GM04503 (cell line): ENCODE measurements at regions not wholly inside any gene's neighbourhood (a gene's known extent, or its start where the extent isn't known, plus 50 kb on each side); places are given as distances from the start of the nearest gene placed in this dataset.

ENCODE experiments used
- DNase-seq: peaks from one replicate; pipeline ENCODE4 v3.0.0-alpha.2; 2012; ENCODE audit warnings: low read depth

DNA sequence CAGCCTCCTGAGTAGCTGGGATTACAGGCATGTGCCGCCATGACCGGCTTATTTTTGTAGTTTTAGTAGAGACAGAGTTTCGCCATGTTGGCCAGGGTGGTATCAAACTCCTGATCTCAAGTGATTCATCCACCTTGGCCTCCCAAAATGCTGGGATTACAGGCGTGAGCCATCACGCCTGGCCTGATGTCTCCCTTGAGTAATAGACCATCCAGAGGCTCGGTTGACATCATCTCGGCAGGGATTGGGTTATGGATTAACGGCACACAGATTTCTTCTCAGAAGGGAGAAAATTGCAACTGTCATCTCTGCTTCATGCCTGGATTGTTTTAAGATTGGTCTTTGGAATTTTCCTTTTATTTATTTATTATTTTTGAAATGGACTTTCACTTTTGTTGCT lies 239.2 kb upstream of the LARGE1 start:
- DNase-seq = no peak

DNA sequence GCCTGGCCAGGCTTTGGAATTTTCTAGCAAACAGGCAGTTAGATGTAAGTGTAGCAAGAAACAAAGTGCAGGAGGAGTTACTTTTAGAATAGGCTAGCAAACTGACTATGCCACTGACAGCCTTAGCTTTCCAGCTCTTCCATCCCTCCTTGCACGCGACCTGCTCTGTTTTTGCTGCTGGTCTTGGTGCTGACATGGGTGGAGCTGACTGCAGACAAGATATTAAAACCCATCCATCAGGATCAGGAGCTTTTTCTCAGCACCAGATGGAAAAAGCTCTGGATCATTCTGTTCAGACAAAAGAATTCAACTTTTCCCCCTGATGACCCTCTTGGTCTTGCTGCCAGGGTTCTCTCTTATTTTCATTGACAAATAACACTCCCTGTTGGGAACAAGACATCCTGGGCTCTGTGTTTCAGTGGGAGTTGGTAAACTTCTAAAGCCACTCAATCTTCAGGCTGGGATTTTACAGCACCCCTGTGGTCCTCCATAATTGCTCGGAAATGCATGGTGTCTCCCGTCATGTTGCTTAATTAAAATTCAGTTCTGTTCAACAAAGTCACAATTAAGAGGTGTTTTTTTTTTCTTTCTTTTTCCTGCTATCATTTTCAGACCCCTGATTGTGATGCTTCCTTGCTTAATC lies 240.0 kb upstream of the LARGE1 start:
- no peak for DNase-seq

DNA sequence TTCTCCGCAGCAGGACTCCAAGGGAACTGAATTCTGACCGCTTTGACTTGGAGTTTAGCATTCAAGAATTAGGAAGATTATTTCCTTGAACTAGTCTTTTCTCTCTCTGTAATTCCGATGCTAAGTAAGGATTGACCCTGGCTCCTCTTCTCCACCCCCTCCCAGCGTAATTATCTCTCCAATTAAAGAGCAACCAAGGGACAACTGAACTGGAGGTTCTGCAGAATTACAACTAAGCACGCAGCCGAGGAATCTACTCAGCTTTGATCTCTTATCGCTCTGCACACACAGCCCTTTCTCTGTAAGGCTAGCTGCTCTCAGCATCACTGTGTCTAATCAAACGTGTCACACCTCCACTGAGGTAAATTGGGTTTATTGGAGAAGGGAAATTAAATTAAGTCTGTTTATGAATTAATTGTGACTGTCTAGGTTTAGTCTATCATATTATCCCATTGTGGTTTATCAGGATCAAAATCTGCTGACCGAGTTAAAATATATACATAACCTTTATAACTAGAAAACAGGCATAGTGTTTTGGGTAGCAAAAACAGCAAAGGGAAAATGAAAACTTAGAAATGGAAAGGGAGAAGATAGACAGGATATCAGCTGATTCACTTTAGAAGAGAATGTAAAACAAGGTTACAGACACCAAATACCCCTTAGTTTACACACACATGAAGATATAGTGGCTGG lies 241.3 kb upstream of the LARGE1 start:
- DNase-seq = no peak

DNA sequence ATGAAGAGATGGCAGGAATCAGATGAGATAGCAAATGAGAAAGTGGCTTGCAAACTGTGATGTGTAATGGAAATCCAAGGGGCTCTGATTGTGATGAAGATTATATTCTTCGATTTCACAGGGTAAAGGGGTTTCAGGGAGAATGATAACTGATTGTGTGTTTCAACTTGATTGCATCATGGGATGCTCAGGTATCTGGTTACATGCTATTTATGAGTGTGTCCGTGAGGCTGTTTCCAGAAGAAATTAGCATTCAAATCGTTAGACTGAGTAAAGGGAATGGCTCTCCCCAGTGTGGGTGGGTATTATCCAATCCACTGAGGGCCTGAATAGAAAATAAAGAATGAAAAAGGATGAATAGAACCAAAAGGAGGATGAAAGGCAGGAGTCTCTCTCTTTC lies 278.7 kb upstream of the LARGE1 start:
- DNase-seq = no peak

DNA sequence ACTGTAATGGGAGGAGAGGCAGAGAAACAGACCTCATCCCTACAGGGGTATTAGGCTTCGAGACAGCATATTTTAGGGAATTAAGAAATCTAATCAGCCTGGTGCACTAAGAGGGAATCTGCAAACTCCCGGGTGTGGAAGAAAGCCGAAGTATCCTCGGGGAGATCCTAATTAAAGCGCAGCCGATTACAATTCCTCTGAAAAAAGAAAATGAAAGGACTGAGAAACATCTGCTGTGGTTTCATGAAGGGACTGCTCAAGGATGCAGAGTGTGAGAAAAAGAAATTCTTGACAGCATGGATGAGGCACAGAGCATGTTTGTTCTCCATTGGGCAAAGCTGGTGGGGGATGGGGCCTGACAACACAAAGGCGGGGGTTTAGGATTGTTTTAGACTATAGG lies 290.0 kb upstream of the LARGE1 start:
- DNase-seq = no peak

DNA sequence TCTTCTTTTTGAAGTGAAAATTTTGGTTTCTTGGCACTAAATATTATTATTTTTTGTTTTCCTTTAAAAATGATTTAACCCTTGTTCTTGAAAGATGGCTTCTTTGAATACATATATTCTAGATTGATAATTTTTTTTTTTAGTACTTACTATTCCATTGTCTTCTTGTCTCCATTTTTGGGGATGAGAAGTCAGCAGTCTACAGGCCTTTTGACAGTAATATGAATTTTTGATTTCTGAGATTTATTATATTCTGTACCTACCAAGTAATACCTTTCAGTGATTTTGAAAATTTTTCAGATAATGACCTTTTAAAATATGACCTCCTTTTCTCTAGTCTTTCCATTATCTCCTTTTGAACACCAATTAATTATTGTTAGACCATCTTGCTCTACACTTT lies 294.1 kb upstream of the LARGE1 start:
- no peak for DNase-seq

DNA sequence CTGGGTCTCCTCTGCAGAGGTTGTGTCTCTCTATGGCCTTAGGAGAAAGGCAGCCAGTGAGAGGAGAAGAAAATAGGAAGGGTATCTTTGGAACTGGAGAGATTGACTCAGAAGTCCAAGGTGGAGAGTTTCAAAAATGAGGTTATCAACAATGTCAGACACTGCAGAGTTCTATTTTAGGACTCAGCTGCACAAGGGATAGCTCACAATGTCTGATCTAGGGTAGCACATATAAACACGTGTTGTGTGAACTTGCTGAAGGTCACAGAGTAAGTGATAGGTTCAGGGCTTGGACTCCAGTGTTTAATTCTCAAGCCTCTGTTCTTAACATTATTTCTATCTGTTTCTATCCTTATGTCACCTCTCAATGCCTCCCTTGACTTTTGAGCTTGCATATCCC lies 305.0 kb upstream of the LARGE1 start:
- no peak for DNase-seq

DNA sequence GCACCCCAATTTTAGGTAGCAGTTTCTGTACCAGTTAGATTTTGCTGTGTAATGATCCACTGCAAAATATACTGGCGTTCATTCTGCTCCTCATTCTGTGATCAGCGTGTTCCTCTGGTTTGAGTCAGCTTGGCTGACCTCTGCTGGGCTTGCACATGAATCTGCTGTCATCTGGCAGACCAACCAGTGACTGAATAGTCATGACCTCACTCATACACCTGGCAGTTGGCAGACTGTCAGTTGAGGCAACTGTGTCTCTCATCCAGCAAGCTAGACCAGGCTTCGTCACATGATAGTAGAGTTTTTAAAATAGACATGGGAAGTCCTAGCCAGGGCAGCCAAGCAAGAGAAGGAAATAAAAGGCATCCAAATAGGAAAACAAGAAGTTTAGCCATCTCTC lies 316.3 kb upstream of the LARGE1 start:
- no peak for DNase-seq

DNA sequence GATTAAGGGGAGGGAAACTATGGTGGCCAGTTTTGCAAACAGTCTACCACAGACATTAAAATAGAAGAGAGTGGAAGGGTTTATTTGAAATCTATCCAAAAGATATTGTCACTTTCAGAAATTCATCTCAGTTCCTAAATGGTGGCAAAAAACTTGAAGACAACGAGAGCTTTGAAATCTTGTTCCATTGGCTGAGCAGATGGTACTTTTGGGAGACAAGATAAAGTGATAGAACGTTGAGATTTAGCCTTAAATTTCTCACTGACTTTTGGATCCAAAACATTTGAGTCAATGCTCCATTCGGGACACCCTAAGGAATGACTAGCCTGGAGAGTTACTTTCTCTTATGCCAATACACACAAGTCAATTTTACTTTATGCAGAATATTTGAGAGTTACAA lies 319.1 kb upstream of the LARGE1 start:
- DNase-seq = no peak

DNA sequence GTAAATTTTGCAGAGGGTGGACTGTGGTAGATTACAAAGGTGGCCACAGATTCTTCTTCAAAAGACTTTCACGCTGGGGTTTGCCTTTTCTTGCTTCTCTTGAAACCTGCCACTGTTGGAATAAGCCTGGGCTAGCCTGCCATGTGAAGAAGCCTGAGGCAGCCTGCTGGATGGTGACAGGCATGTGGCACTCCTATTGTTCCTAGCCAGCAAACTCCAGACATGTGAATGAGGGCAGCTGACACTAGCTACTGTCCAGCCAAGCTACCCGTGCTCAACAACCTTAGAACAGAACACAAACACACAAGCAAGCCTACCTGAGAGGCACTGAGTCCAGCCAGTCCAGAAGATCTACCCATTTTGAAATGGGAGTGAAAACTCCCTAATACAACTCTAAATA lies 322.7 kb upstream of the LARGE1 start:
- no peak for DNase-seq

DNA sequence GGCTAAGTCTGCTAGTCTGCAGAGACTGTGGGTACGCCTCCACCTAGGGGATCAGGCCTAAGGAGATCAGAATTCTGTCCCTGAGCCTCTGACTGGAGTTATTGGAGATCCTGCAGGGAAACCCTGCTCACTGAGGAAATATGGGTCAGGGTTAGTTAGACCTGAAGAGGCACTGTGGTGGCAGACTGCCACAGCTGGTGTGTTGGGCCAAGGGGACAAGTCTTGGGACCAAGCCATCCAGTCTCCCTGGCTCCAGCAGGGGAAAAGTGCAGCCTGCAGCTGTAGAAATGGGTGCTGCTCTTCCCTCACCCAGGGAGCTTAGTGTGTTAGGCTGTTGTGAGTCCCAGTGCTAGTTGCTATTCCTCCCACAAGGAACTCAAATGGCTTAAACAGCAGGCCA lies 334.8 kb upstream of the LARGE1 start:
- no peak for DNase-seq

DNA sequence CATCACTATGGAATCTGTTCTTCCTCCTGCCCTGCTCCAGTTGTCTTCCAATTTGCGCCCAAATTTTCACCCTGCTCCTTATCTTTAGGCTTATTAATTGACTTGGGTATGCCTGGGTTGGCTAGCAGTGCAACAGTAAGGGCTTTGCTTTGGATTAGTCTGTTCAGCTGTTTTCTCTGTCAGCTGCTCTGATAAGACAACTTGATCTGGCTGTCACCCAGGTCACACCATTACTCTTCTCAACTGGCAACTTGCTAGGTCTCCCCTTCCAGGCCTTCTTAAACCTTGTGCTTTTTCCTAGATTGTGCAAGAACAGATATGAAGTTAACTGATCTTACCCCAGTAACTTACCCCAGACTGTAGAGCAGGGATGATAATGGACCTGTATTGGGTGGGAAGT lies 357.8 kb upstream of the LARGE1 start:
- no peak for DNase-seq

DNA sequence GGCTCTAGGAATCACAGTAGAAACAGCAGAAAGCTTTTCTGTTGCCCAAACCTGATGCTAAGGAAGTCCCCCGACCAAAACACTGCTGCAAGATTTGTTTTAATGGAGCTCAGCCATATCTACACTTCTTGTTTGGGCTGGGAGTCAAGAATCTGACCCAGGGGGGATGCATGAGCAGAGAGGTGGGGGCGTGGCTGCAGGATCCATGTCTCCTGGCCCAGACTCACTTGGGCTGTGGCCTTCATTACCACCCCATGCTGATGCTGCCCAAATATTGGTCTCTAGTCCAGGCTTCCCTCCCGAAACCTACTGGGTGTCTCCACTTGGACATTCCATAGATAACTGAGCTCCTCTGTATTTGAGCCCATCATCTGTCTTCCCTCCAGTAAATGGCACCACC lies 361.5 kb upstream of the LARGE1 start:
- no peak for DNase-seq

DNA sequence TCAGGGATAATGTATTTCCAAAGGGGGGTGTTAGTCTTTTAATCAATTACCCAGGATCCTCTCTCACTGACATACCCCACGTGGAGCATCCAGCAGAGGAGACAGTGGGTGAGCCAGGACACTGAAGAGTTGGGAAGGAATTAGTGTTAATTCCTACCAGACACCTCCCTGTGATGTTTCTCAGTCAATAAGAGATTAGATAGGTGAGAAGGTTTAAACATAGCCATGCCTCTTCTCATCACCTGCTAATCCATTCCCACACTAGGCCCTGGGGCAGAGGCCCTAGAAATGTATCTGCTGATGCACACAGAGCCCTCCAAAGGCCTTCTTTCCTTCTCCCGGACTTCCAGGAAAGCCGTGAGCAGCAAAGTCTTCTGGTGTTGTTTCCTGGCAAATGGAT lies 363.6 kb upstream of the LARGE1 start:
- DNase-seq = no peak

DNA sequence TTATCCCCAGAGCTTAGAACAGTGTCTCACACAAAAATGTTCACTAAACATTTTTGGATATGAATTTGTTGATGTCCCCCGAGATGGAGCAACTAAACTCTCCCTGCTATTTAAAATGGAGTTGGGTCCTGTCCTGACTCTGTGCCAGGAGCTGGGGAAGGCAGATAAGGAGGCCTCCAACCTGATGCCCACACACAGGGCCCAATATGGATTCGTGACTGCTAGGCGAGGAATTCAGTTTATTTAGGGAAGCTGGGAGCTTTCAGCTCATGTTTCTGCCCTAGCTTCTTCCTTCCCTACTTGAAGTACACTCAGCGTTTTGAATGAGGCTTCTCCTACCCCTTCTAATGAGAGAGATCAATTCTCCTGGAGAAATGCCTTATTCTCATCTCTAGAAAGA lies 373.0 kb upstream of the LARGE1 start:
- DNase-seq = no peak

DNA sequence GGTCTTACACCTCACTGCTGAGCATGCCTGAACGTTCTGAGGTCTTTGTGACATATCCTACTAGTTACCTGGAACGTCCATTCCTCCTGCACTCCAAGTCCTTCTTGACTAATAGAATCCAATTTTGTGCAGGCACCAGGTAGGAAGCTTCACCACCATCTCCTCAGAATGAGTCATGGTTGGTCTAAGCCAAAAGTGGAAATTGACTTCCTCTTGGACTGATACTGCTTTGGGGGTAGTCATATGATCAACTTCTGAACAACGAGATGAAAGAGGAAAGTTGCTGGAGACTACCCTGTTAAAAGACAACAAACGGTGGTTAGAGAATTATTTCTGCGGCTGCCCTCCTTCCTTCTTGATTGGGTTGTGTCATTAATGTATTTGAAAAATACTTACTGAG lies 374.2 kb upstream of the LARGE1 start:
- no peak for DNase-seq

DNA sequence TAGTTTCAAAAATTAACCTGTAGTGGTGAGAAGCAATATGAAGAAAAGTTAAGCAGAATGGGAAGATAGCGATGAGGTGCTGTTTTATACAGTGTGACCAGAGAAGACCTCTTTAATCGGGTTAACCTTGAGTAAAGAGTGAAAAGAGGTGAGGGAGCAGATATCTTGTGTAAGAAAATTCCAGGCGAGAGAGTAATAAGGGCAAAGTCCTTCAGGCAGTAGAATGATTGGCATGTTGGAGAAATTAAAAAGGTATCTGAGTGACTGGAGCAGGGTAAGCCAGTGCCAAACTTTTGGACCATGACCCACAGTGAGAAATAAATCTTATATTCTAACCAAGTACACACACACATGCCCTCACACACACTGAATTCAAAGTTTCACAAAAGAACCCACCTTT lies 374.7 kb upstream of the LARGE1 start:
- DNase-seq = no peak

DNA sequence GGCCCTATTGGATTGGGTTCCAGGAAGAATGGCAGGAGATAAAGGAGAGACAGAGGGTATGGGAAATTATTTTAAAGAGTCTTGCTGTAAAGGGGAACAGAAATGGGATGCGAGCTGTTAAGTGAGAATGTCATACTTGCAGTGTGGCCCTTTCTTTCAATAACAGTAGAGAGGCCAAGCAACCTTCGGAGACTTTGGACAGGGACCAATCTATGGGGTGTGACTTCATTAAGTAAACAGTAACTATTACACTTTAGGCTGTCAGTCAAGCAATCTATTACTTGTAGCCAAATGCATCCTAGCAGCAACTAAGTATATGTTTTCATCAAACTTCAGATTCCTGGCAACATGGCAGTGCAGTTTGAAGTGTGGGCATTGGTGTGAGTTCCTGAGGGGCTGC lies 376.2 kb upstream of the LARGE1 start:
- no peak for DNase-seq

DNA sequence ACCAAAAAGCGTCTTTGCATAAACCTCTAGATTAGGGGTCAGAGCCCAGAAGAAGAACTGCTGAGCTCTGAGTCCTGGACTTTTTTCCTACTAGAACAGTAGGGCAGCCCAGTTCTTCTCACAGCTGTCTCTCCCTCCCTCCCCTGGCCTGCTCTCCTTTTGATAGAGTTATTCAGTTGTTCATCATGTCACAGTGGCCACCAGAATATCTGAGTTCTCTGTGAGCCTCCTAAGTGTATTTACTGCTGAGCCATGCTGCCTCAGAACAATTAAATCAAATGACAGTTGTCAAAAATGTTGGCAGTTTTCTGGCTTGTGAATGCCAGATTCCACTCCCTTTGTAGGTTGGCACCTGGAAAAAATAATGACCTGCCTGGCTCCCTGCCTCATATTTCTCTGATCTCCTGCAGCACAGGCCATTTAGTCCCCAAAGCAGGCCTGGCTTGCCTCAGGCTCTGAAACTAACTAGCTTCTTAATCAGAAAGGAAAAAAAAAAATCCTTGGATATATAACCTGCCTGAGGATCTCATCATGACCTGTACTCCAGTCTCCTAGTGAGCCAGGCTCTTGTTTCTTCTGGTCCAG lies 377.4 kb upstream of the LARGE1 start:
- DNase-seq = no peak

DNA sequence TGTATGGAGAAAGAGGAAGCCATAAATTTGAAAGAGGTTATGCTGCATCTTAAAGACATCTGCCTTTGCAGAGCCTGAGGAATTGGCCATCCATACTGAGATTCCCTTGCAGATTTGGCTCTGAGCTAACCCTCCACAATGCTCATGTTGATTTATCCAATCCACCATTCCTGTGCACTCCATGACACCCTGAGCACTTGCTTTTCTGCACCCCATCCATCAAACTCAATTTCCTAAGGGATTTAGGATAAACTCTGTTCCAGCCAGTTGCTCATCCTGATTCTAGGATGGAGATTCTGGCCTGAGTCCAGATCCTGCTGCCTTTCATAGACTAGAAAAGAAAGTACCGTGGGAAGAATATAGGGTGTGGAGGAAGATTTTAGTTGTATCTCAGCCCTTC lies 379.2 kb upstream of the LARGE1 start:
- DNase-seq = no peak

DNA sequence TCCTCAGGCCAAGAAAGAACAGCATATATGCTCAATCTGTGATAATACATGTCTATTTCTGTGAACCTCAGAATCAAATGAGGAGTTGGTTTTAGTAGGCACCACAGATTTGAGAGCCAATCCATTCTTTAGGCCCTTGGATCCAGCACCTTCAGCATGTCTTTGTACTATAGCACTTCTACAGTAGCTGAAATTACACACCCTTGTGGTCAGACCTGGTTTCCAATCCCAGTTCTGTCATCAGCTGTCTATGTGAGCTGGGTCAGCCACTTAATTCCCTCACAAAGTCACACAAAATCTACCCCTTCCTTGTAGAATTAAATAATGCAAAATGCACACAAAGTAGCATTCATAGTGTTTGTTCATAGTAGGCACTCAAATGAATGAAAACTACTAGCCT lies 381.3 kb upstream of the LARGE1 start:
- DNase-seq = no peak

DNA sequence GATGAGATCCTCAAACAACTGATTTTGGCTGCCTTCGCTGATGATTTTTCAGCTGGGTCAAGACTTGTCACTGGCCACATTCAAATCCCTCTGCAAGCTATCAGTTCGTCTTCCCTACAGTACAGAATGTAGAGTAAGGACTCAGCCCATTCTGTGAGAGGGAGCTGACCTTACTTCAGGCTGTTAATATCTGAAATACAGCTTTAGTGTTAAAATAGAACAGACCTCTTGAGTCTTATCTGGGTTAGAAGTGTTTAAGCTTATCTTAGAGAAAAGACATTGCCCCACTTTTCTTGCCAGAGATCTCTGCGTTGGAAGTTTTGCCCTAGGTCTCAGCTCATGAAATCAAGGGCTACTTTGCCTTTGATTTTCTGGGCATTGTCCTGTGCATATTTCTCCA lies 383.4 kb upstream of the LARGE1 start:
- no peak for DNase-seq

DNA sequence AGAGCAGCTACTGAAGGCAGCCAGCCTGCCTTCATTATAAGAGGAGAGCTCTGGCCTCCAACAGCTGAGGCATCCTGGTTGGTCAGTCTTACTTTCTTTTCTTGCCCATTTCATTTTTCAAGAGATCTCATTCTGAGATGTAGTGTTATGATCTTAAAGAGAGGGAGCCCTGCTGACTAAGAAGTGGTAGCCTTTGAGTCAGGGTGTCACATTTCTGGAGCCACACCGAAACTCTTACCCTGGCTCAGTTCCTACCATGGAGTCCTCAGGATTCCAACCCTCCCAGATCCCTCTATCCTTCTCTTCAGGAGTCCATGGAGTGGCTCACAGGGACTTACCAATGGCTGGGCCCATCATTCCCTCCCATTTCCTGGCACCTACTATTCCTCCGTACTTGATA lies 386.1 kb upstream of the LARGE1 start:
- no peak for DNase-seq

DNA sequence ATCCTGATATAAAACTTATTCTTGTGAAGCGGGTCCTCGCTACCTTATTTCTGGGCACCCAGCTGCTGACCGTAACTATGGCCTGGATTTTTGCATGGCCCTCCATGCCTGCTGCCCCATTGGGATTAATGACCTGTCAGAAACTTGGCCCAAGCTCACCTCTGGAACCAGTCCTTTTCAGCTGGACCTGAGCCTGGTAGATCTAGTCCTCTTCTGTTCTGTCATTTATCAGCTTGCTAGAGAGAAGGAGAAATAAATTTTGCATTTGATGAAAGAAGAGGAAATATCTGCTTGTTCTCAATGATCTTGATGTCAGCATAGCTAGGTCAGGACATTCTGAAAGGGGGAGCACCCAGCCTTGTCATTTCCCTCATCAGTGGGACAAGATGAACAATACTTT lies 387.8 kb upstream of the LARGE1 start:
- DNase-seq = no peak
